ENCODE measurements at regions not wholly inside any gene's neighbourhood (a gene's known extent, or its start where the extent isn't known, plus 50 kb on each side); places are given as distances from the start of the nearest gene placed in this dataset.

DNA sequence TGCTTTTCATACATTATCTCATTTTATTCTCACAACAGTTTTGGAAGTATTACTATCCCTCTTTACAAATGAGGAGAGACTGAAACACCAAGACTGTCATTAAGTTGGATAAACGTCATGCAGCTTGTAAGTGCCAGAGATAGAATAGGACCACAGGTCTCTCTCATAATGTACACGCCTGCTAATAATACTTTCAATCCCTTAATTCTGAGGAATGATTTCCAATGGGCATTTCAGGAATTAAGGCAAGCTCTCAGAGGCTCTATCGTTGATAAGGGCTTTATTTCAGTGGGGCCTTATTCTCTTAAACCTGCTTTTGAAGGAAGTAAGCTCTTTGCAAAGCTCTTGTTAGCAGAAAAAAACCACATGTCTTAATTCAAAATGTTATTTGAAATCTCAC is 229.1 kb downstream of the NFKBIZ start:
- TF ChIP-seq POLR2A (IDR thresholded peaks at IDR 0.05): no peak
- TF ChIP-seq, protein P1, sequence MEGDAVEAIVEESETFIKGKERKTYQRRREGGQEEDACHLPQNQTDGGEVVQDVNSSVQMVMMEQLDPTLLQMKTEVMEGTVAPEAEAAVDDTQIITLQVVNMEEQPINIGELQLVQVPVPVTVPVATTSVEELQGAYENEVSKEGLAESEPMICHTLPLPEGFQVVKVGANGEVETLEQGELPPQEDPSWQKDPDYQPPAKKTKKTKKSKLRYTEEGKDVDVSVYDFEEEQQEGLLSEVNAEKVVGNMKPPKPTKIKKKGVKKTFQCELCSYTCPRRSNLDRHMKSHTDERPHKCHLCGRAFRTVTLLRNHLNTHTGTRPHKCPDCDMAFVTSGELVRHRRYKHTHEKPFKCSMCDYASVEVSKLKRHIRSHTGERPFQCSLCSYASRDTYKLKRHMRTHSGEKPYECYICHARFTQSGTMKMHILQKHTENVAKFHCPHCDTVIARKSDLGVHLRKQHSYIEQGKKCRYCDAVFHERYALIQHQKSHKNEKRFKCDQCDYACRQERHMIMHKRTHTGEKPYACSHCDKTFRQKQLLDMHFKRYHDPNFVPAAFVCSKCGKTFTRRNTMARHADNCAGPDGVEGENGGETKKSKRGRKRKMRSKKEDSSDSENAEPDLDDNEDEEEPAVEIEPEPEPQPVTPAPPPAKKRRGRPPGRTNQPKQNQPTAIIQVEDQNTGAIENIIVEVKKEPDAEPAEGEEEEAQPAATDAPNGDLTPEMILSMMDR (IDR thresholded peaks at IDR 0.05): no peak
